Central memory CD8-positive, alpha-beta T cell (primary cell): ENCODE measurements at regions not wholly inside any gene's neighbourhood (a gene's known extent, or its start where the extent isn't known, plus 50 kb on each side); places are given as distances from the start of the nearest gene placed in this dataset.

Source experiments
- ATAC-seq: fragments of 150-1000 bp; cut with Tn5 transposase; replicated peaks from 2 replicates; pipeline ENCODE4 v1.10.0; 2022; ENCODE audit warnings: mild to moderate bottlenecking, moderate FRiP score, moderate number of reproducible peaks; ENCODE audit not compliant: poor library complexity, severe bottlenecking; ENCODE audit errors: extremely low read depth
- DNase-seq, 2 donors: peaks; one replicate each; pipeline ENCODE4 v3.0.0; 2021; ENCODE audit warnings: low spot score in 2 of 2
- H3K27ac Mint-ChIP-seq: one replicate; pipeline ENCODE4 v1.8.0; 2022; ENCODE audit warnings: low read depth, mild to moderate bottlenecking, moderate library complexity, mixed read lengths
- H3K27me3 Mint-ChIP-seq: one replicate; pipeline ENCODE4 v1.8.0; 2022; ENCODE audit warnings: mixed read lengths
- H3K36me3 Mint-ChIP-seq: one replicate; pipeline ENCODE4 v1.8.0; 2022; ENCODE audit warnings: mild to moderate bottlenecking, moderate library complexity, mixed read lengths; ENCODE audit not compliant: insufficient read depth
- H3K4me1 Mint-ChIP-seq: one replicate; pipeline ENCODE4 v1.8.0; 2022; ENCODE audit warnings: mixed read lengths
- H3K4me3 Mint-ChIP-seq: one replicate; pipeline ENCODE4 v1.8.0; 2022; ENCODE audit warnings: mild to moderate bottlenecking, moderate library complexity, mixed read lengths
- H3K9me3 Mint-ChIP-seq: one replicate; pipeline ENCODE4 v1.8.0; 2022; ENCODE audit warnings: mixed read lengths

- Mint-ChIP-seq H3K9me3 (no peaks in the 10 kb centered on the region), H3K36me3 (no peaks in the 10 kb centered on the region), H3K4me1 (no peaks in the 10 kb centered on the region), H3K27ac (no peak overlapping the region), H3K4me3 (no peak overlapping the region), H3K27me3 (no peaks in the 10 kb centered on the region)
- DNase-seq (no peak), ATAC-seq (no peak)
These were observed 119.7 kb upstream of the NWD2 start for GRCh38 chr4:37124800-37125199.

GRCh38 chr4:37126051-37126450 lies 118.5 kb upstream of the NWD2 start:
- Mint-ChIP-seq H3K9me3 (no peaks in the 10 kb centered on the region), H3K27ac (no peak overlapping the region), H3K4me1 (no peaks in the 10 kb centered on the region), H3K27me3 (no peaks in the 10 kb centered on the region), H3K36me3 (no peaks in the 10 kb centered on the region), H3K4me3 (no peak overlapping the region)
- DNase-seq (no peak), ATAC-seq (no peak)

GRCh38 chr4:37130465-37130864 lies 114.1 kb upstream of the NWD2 start:
- DNase-seq: no peak
- Mint-ChIP-seq H3K9me3 (no peaks in the 10 kb centered on the region), H3K27ac (no peak overlapping the region), H3K4me1 (no peaks in the 10 kb centered on the region), H3K36me3 (no peaks in the 10 kb centered on the region), H3K27me3 (no peaks in the 10 kb centered on the region), H3K4me3 (no peak overlapping the region)
- no peak for ATAC-seq

- Mint-ChIP-seq H3K27ac (no peak overlapping the region), H3K36me3 (no peaks in the 10 kb centered on the region), H3K27me3 (no peaks in the 10 kb centered on the region), H3K4me3 (no peak overlapping the region), H3K9me3 (no peaks in the 10 kb centered on the region), H3K4me1 (no peaks in the 10 kb centered on the region)
- DNase-seq (no peak), ATAC-seq (no peak)
These were observed 112.1 kb upstream of the NWD2 start for GRCh38 chr4:37132351-37132974.

- Mint-ChIP-seq H3K27ac (no peak overlapping the region), H3K4me3 (no peak overlapping the region), H3K36me3 (no peaks in the 10 kb centered on the region), H3K9me3 (no peaks in the 10 kb centered on the region), H3K4me1 (no peaks in the 10 kb centered on the region), H3K27me3 (no peaks in the 10 kb centered on the region)
- DNase-seq (no peak), ATAC-seq (no peak)
These were observed 111.6 kb upstream of the NWD2 start for GRCh38 chr4:37132975-37133360.

- ATAC-seq: no peak
- peaks cover 5% of the 10 kb centered on the region for H3K9me3 Mint-ChIP-seq
These were observed 106.4 kb upstream of the NWD2 start for GRCh38 chr4:37138019-37138653.

GRCh38 chr4:37138789-37139188 lies 105.8 kb upstream of the NWD2 start:
- no peak for DNase-seq
- no peak overlapping the region for H3K27ac Mint-ChIP-seq
- H3K27me3 Mint-ChIP-seq: no peaks in the 10 kb centered on the region
- no peak overlapping the region for H3K4me3 Mint-ChIP-seq
- H3K9me3 Mint-ChIP-seq: peaks cover 5% of the 10 kb centered on the region
- no peaks in the 10 kb centered on the region for H3K36me3 Mint-ChIP-seq
- no peak for ATAC-seq
- H3K4me1 Mint-ChIP-seq: no peaks in the 10 kb centered on the region

More at GRCh38 chr4:37138019-37138653, 106.4 kb upstream of the NWD2 start:
- Mint-ChIP-seq H3K4me1 (no peaks in the 10 kb centered on the region), H3K27ac (no peak overlapping the region), H3K4me3 (no peak overlapping the region), H3K36me3 (no peaks in the 10 kb centered on the region), H3K27me3 (no peaks in the 10 kb centered on the region)
- DNase-seq: no peak

GRCh38 chr4:37139987-37140386 lies 104.6 kb upstream of the NWD2 start:
- no peak for ATAC-seq
- Mint-ChIP-seq H3K9me3 (peaks cover 9% of the 10 kb centered on the region), H3K4me3 (no peak overlapping the region), H3K4me1 (no peaks in the 10 kb centered on the region), H3K27ac (no peak overlapping the region), H3K36me3 (no peaks in the 10 kb centered on the region), H3K27me3 (no peaks in the 10 kb centered on the region)
- DNase-seq: no peak

GRCh38 chr4:37146260-37146659 lies 98.3 kb upstream of the NWD2 start:
- no peaks in the 10 kb centered on the region for H3K27me3 Mint-ChIP-seq
- no peak overlapping the region for H3K4me3 Mint-ChIP-seq
- peaks cover 2% of the 10 kb centered on the region for H3K36me3 Mint-ChIP-seq
- no peaks in the 10 kb centered on the region for H3K4me1 Mint-ChIP-seq
- peaks cover 19% of the 10 kb centered on the region for H3K9me3 Mint-ChIP-seq
- ATAC-seq: no peak
- no peak for DNase-seq
- H3K27ac Mint-ChIP-seq: no peak overlapping the region

- H3K4me3 Mint-ChIP-seq: no peak overlapping the region
- H3K27me3 Mint-ChIP-seq: no peaks in the 10 kb centered on the region
- no peaks in the 10 kb centered on the region for H3K36me3 Mint-ChIP-seq
- H3K9me3 Mint-ChIP-seq: peaks cover 6% of the 10 kb centered on the region
- H3K4me1 Mint-ChIP-seq: no peaks in the 10 kb centered on the region
- H3K27ac Mint-ChIP-seq: no peak overlapping the region
- ATAC-seq: no peak
- DNase-seq: no peak
These were observed 86.9 kb upstream of the NWD2 start for GRCh38 chr4:37157476-37158167.

- no peaks in the 10 kb centered on the region for H3K36me3 Mint-ChIP-seq
- no peaks in the 10 kb centered on the region for H3K9me3 Mint-ChIP-seq
- ATAC-seq (no peak), DNase-seq (no peak)
- no peak overlapping the region for H3K4me3 Mint-ChIP-seq
- H3K27me3 Mint-ChIP-seq: no peaks in the 10 kb centered on the region
- no peaks in the 10 kb centered on the region for H3K4me1 Mint-ChIP-seq
- no peak overlapping the region for H3K27ac Mint-ChIP-seq
These were observed 83.9 kb upstream of the NWD2 start for GRCh38 chr4:37160653-37161052.

GRCh38 chr4:37165844-37166243 lies 78.7 kb upstream of the NWD2 start:
- Mint-ChIP-seq H3K27me3 (no peaks in the 10 kb centered on the region), H3K4me3 (no peak overlapping the region), H3K27ac (no peak overlapping the region), H3K9me3 (no peaks in the 10 kb centered on the region), H3K36me3 (no peaks in the 10 kb centered on the region), H3K4me1 (no peaks in the 10 kb centered on the region)
- DNase-seq (no peak), ATAC-seq (no peak)

GRCh38 chr4:37169956-37170355 lies 74.6 kb upstream of the NWD2 start:
- peaks cover 5% of the 10 kb centered on the region for H3K9me3 Mint-ChIP-seq
- H3K36me3 Mint-ChIP-seq: no peaks in the 10 kb centered on the region
- no peaks in the 10 kb centered on the region for H3K4me1 Mint-ChIP-seq
- ATAC-seq: no peak
- no peaks in the 10 kb centered on the region for H3K27me3 Mint-ChIP-seq
- no peak for DNase-seq
- no peak overlapping the region for H3K27ac Mint-ChIP-seq
- no peak overlapping the region for H3K4me3 Mint-ChIP-seq
